WTC11 (cell line): ENCODE measurements at regions not wholly inside any gene's neighbourhood (a gene's known extent, or its start where the extent isn't known, plus 50 kb on each side); places are given as distances from the start of the nearest gene placed in this dataset.
"Not testable (repeated sequence)": the region's sequence is repeated elsewhere in the genome, so short reads cannot be mapped to it uniquely, and the experiment has no call there.

ENCODE experiments used
- ATAC-seq: fragments of 200-7000 bp; cut with Tn5 transposase; 2 replicates; pipeline ENCODE4 v1.10.0; 2021; ENCODE audit warnings: mild to moderate bottlenecking, moderate library complexity
- CTCF ChIA-PET: fragments of 300-600 bp; sonication (Branson Sonifier 250); formaldehyde crosslinking; loops from one replicate; lab custom pipeline; 2021; ENCODE audit warnings: antibody characterized with exemption; lab: Charles Lee
- POLR2A ChIA-PET: fragments of 350-600 bp; sonication (Branson Sonifier 250); formaldehyde crosslinking; loops from one replicate; lab custom pipeline; 2021; ENCODE audit warnings: antibody characterized with exemption; lab: Charles Lee
- DNase-seq: peaks from one replicate; pipeline ENCODE4 v3.0.0; 2021; ENCODE audit warnings: low spot score
- H3K27ac Mint-ChIP-seq: 2 replicates; pipeline ENCODE4 v1.8.0; 2021; ENCODE audit warnings: mixed read lengths
- H3K27me3 Mint-ChIP-seq: 2 replicates; pipeline ENCODE4 v1.8.0; 2021; ENCODE audit warnings: low read depth, mild to moderate bottlenecking, moderate library complexity, mixed read lengths
- H3K36me3 Mint-ChIP-seq: 2 replicates; pipeline ENCODE4 v1.8.0; 2021; ENCODE audit warnings: mixed read lengths
- H3K4me1 Mint-ChIP-seq: 2 replicates; pipeline ENCODE4 v1.8.0; 2022; ENCODE audit warnings: mixed read lengths
- H3K4me3 Mint-ChIP-seq: 2 replicates; pipeline ENCODE4 v1.8.0; 2021; ENCODE audit warnings: mild to moderate bottlenecking, moderate library complexity, mixed read lengths
- H3K9me3 Mint-ChIP-seq: 2 replicates; pipeline ENCODE4 v1.8.0; 2021; ENCODE audit warnings: mixed read lengths
- CBFB ChIP-seq: sonication (generic); formaldehyde crosslinking; IDR thresholded peaks from 2 replicates; pipeline ENCODE4 v1.8.1; 2022; ENCODE audit warnings: mild to moderate bottlenecking, low read depth, missing genetic modification reagents
- JUN ChIP-seq: sonication (generic); formaldehyde crosslinking; IDR thresholded peaks from 2 replicates; pipeline ENCODE4 v1.8.0; 2023; ENCODE audit warnings: mild to moderate bottlenecking, missing genetic modification reagents
- KAT7 ChIP-seq: sonication (generic); formaldehyde crosslinking; IDR thresholded peaks from 2 replicates; pipeline ENCODE4 v1.8.1; 2023; ENCODE audit warnings: missing genetic modification reagents, mild to moderate bottlenecking, borderline replicate concordance
- NFE2L1 ChIP-seq: sonication (generic); formaldehyde crosslinking; IDR thresholded peaks from 2 replicates; pipeline ENCODE4 v1.8.1; 2023; ENCODE audit warnings: missing genetic modification reagents
- RORB ChIP-seq: fragments of 250-450 bp; sonication (Bioruptor Pico); IDR thresholded peaks from 2 replicates; pipeline ENCODE4 v1.9.0; 2021; ENCODE audit warnings: mild to moderate bottlenecking
- TEAD1 ChIP-seq: sonication (generic); formaldehyde crosslinking; IDR thresholded peaks from 2 replicates; pipeline ENCODE4 v1.8.0; 2022; ENCODE audit warnings: mild to moderate bottlenecking, missing genetic modification reagents
- ZNF138 ChIP-seq: sonication (generic); formaldehyde crosslinking; conservative IDR thresholded peaks from 2 replicates; pipeline ENCODE4 v1.8.1; 2022; ENCODE audit warnings: mild to moderate bottlenecking, moderate library complexity, missing genetic modification reagents
- ZNF219 ChIP-seq: sonication (generic); formaldehyde crosslinking; IDR thresholded peaks from 2 replicates; pipeline ENCODE4 v1.8.0; 2023; ENCODE audit warnings: missing genetic modification reagents, mild to moderate bottlenecking, borderline replicate concordance
- ZNF263 ChIP-seq: sonication (generic); formaldehyde crosslinking; IDR thresholded peaks from 2 replicates; pipeline ENCODE4 v1.8.1; 2022; ENCODE audit warnings: low read depth, mild to moderate bottlenecking, moderate library complexity, missing genetic modification reagents
- ZNF416 ChIP-seq: fragments of 250-450 bp; sonication (Bioruptor Pico); IDR thresholded peaks from 2 replicates; pipeline ENCODE4 v1.9.0; 2021; ENCODE audit warnings: mild to moderate bottlenecking, inconsistent platforms
- ZNF423 ChIP-seq: fragments of 250-450 bp; sonication (Bioruptor Pico); IDR thresholded peaks from 2 replicates; pipeline ENCODE4 v2.1.2; 2022; ENCODE audit warnings: mild to moderate bottlenecking, moderate library complexity
- ZNF671 ChIP-seq: fragments of 250-450 bp; sonication (Bioruptor Pico); IDR thresholded peaks from 2 replicates; pipeline ENCODE4 v1.8.0; 2021; ENCODE audit warnings: mild to moderate bottlenecking
- TF ChIP-seq, protein P1 (sequence below): sonication (generic); formaldehyde crosslinking; IDR thresholded peaks from 2 replicates; pipeline ENCODE4 v1.8.1; 2022; ENCODE audit warnings: mild to moderate bottlenecking, moderate library complexity, missing genetic modification reagents
- TF ChIP-seq, protein P2 (sequence below): sonication (generic); formaldehyde crosslinking; IDR thresholded peaks from 2 replicates; pipeline ENCODE4 v1.8.0; 2023; ENCODE audit warnings: mild to moderate bottlenecking, missing genetic modification reagents
- TF ChIP-seq, protein P3 (sequence below): fragments of 250-450 bp; sonication (Bioruptor Pico); IDR thresholded peaks from 2 replicates; pipeline ENCODE4 v1.8.0; 2021; ENCODE audit warnings: mild to moderate bottlenecking
- TF ChIP-seq, protein P4 (sequence below): sonication (generic); formaldehyde crosslinking; IDR thresholded peaks from 2 replicates; pipeline ENCODE4 v1.8.1; 2022; ENCODE audit warnings: missing genetic modification reagents, borderline replicate concordance

DNA sequence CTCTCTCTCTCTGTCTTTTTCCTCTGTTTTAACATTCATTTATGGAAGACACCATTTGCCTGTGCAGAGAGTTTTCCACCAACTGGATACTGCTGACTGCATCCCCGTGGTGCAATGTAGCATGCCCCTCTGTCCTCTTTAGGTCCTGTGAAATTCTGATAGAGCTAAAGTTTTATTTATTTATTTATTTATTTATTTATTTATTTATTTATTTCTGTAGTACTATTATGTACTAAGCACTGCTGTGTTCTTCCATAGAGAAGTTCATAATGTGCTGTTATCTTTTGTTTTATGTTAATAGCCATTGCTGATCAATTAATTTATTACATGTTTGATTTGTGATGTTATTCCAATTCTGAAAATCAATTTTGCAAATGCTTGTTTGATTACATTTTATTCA lies 749.9 kb downstream of the ZBBX start:
- Mint-ChIP-seq H3K4me3 (no peak overlapping the region), H3K9me3 (peaks cover 3% of the 10 kb centered on the region; the same call in 1 of the 2 replicates), H3K4me1 (peaks cover 2% of the 10 kb centered on the region; the same call in 1 of the 2 replicates), H3K36me3 (no peaks in the 10 kb centered on the region), H3K27me3 (no peaks in the 10 kb centered on the region), H3K27ac (no peak overlapping the region)
- ChIA-PET CTCF (no interaction called here), POLR2A (no interaction called here)
- ATAC-seq, result no peak
- DNase-seq, result no peak
- TF ChIP-seq ZNF423 (CRISPR knock-in tag) (no peak), RORB (CRISPR knock-in tag) (no peak), TEAD1 (CRISPR knock-in tag) (no peak), ZNF671 (CRISPR knock-in tag) (no peak), CBFB (no peak), ZNF219 (CRISPR knock-in tag) (no peak)
- TF ChIP-seq, protein P1, sequence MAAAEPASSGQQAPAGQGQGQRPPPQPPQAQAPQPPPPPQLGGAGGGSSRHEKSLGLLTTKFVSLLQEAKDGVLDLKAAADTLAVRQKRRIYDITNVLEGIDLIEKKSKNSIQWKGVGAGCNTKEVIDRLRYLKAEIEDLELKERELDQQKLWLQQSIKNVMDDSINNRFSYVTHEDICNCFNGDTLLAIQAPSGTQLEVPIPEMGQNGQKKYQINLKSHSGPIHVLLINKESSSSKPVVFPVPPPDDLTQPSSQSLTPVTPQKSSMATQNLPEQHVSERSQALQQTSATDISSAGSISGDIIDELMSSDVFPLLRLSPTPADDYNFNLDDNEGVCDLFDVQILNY (CRISPR knock-in tag), result no peak

DNA sequence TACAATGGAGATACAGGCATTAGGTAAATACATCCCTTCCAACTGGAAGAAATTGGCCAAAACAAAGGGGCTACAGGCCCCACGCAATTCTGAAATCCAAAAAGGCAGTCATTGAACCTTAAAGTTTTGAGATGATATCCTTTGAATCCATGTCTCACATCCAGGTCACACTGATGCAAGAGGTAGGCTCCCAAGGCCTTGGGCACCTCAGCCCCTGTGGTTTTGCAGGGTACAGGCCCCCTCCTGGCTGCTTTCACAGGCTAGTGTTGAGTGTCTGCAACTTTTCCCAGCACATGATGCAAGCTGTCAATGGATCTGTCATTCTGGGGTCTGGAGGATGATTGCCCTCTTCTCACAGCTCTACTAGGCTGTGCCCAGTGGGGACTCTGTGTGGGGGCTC lies 766.7 kb downstream of the ZBBX start:
- DNase-seq, result no peak
- Mint-ChIP-seq H3K9me3 (peaks cover 26% of the 10 kb centered on the region), H3K4me3 (no peak overlapping the region), H3K27me3 (no peaks in the 10 kb centered on the region), H3K27ac (no peak overlapping the region), H3K4me1 (peaks cover 18% of the 10 kb centered on the region), H3K36me3 (peaks cover 17% of the 10 kb centered on the region)
- TF ChIP-seq, protein P2, sequence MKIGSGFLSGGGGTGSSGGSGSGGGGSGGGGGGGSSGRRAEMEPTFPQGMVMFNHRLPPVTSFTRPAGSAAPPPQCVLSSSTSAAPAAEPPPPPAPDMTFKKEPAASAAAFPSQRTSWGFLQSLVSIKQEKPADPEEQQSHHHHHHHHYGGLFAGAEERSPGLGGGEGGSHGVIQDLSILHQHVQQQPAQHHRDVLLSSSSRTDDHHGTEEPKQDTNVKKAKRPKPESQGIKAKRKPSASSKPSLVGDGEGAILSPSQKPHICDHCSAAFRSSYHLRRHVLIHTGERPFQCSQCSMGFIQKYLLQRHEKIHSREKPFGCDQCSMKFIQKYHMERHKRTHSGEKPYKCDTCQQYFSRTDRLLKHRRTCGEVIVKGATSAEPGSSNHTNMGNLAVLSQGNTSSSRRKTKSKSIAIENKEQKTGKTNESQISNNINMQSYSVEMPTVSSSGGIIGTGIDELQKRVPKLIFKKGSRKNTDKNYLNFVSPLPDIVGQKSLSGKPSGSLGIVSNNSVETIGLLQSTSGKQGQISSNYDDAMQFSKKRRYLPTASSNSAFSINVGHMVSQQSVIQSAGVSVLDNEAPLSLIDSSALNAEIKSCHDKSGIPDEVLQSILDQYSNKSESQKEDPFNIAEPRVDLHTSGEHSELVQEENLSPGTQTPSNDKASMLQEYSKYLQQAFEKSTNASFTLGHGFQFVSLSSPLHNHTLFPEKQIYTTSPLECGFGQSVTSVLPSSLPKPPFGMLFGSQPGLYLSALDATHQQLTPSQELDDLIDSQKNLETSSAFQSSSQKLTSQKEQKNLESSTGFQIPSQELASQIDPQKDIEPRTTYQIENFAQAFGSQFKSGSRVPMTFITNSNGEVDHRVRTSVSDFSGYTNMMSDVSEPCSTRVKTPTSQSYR (CRISPR knock-in tag), result no peak
- TF ChIP-seq ZNF263 (CRISPR knock-in tag) (no peak), ZNF671 (CRISPR knock-in tag) (no peak), KAT7 (CRISPR knock-in tag) (no peak), JUN (CRISPR knock-in tag) (no peak), ZNF138 (CRISPR knock-in tag) (no peak), NFE2L1 (CRISPR knock-in tag) (no peak), ZNF416 (CRISPR knock-in tag) (no peak), RORB (CRISPR knock-in tag) (no peak), ZNF423 (CRISPR knock-in tag) (no peak)
- TF ChIP-seq, protein P3, sequence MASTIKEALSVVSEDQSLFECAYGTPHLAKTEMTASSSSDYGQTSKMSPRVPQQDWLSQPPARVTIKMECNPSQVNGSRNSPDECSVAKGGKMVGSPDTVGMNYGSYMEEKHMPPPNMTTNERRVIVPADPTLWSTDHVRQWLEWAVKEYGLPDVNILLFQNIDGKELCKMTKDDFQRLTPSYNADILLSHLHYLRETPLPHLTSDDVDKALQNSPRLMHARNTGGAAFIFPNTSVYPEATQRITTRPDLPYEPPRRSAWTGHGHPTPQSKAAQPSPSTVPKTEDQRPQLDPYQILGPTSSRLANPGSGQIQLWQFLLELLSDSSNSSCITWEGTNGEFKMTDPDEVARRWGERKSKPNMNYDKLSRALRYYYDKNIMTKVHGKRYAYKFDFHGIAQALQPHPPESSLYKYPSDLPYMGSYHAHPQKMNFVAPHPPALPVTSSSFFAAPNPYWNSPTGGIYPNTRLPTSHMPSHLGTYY (CRISPR knock-in tag), result no peak
- TF ChIP-seq, protein P4, sequence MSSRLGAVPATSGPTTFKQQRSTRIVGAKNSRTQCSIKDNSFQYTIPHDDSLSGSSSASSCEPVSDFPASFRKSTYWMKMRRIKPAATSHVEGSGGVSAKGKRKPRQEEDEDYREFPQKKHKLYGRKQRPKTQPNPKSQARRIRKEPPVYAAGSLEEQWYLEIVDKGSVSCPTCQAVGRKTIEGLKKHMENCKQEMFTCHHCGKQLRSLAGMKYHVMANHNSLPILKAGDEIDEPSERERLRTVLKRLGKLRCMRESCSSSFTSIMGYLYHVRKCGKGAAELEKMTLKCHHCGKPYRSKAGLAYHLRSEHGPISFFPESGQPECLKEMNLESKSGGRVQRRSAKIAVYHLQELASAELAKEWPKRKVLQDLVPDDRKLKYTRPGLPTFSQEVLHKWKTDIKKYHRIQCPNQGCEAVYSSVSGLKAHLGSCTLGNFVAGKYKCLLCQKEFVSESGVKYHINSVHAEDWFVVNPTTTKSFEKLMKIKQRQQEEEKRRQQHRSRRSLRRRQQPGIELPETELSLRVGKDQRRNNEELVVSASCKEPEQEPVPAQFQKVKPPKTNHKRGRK, result no peak
- POLR2A ChIA-PET, result no interaction called here
- no peak for ATAC-seq
- CTCF ChIA-PET, result no interaction called here

DNA sequence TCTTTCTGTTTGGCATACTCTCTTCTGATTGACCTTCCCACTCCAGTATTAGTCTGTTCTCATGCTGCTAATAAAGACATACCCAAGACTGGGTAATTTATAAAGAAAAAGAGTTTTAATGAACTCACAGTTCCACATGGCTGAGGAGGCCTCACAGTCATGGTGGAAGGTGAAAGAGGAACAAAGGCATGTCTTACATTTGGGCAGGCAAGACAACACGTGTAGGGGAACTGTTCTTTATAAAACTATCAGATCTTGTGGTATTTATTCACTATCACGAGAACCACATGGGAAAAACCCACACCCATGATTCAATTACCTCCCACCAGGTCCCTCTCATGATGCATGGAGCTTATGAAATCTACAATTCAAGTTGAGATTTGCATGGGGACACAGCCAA lies 767.3 kb downstream of the ZBBX start:
- H3K27ac Mint-ChIP-seq, POLR2A ChIA-PET, H3K27me3 Mint-ChIP-seq, DNase-seq, CTCF ChIA-PET, ATAC-seq, H3K4me3 Mint-ChIP-seq: not testable (repeated sequence)
- H3K4me1 Mint-ChIP-seq, result peaks cover 18% of the 10 kb centered on the region
- peaks cover 20% of the 10 kb centered on the region for H3K9me3 Mint-ChIP-seq
- peaks cover 12% of the 10 kb centered on the region for H3K36me3 Mint-ChIP-seq
